ENCODE measurements at regions not wholly inside any gene's neighbourhood (a gene's known extent, or its start where the extent isn't known, plus 50 kb on each side); places are given as distances from the start of the nearest gene placed in this dataset.

DNA sequence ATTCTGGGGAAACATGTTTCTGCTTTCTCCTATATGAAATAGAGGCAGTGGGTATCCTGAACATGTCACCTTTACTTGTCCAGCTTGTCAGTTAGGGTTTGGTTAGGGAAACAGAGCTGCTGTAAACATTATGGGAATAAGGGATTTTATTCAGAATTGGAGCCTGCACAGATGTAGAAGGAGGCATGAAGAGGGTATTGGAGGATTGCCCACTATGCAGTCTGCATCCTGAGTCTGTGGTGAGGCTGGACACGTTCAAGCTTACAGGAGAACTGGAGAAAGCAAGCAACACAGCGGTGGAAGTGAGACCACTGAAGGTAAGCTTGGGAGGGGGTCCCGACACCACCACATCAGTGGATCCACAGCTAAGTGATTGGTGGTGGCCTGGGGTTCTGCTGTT lies 443.0 kb upstream of the TNP1 start:
- TF ChIP-seq, protein P1, sequence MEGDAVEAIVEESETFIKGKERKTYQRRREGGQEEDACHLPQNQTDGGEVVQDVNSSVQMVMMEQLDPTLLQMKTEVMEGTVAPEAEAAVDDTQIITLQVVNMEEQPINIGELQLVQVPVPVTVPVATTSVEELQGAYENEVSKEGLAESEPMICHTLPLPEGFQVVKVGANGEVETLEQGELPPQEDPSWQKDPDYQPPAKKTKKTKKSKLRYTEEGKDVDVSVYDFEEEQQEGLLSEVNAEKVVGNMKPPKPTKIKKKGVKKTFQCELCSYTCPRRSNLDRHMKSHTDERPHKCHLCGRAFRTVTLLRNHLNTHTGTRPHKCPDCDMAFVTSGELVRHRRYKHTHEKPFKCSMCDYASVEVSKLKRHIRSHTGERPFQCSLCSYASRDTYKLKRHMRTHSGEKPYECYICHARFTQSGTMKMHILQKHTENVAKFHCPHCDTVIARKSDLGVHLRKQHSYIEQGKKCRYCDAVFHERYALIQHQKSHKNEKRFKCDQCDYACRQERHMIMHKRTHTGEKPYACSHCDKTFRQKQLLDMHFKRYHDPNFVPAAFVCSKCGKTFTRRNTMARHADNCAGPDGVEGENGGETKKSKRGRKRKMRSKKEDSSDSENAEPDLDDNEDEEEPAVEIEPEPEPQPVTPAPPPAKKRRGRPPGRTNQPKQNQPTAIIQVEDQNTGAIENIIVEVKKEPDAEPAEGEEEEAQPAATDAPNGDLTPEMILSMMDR (conservative IDR thresholded peaks at IDR 0.05), result no peak
- no peak overlapping the region for H3K27ac ChIP-seq

DNA sequence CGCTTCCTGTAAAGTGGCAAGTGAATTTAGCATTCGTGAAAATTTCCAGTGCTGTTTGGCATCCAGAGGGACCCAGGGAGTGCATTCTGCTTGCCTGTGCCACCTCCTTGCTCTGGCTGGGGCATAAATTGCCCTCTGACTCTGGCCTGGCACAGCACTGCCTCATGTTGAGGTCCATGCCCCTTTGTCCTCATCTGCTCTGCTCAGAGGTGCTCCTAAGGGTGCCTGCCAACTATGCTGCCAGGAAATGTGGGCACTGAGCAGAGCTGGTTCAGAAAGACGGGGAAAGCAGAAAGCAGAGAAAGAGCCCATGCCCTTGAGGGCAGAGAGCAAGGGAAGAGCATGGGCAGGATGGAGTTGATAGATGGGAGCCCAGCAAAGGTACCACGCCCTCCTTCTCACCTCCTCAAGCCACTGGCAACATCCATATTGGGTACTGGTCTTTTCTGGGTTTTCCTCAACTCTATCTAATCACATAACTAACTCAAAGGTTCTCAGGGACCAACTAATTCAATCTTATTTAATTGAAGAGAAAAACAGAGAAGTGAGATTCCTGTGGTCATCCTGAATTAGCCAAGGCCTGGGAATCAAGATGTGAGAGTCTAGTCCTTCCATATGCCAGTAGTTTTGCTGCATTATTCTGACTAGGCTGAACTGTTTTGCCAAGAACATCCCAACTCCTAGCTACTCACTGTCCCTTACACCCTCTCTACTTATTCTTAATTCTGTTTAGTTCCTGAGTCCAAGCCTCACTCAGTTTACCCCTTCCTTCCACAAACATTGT lies 441.5 kb upstream of the TNP1 start:
- TF ChIP-seq, protein P1 (conservative IDR thresholded peaks at IDR 0.05), result no peak
- H3K27ac ChIP-seq, result no peak overlapping the region

DNA sequence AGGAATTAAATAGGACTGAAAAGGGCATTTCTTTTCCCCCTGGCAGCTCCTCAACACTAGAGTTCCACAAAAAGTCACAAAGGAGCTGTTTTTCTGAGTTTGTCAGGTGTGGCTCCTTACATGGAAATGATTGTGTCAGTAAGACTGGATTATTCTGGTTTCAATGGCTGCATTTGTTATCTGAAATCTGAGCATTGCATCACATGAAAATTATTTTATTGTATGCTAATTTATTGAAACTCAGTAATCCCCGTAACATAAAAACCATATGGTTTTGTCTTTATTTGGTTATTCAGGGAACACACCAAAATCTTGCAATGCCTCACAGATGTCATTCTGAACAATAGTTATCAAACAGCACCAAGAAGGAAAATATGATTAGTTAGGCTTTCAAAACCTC lies 439.7 kb upstream of the TNP1 start:
- H3K27ac ChIP-seq, result no peak overlapping the region
- TF ChIP-seq, protein P1 (conservative IDR thresholded peaks at IDR 0.05), result no peak

DNA sequence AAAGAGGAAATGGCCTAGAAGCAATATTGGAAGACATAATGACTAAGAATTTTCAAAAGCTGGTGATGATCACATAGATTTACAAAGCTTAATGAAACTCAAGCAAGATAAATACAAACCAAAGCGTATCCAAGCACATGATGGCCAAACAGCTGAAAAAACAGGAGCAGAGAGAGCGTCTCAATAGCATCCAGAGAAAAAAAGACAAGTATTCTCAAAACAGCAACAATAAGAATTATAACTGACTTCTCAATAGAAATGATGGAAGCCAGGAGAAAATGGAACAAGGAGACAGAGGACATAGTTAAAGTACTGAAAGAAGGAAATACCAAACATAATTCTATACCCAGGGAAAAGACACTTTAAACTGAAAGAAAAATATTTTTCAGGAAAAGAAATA lies 437.2 kb upstream of the TNP1 start:
- TF ChIP-seq, protein P1 (conservative IDR thresholded peaks at IDR 0.05), result no peak
- no peak overlapping the region for H3K27ac ChIP-seq

DNA sequence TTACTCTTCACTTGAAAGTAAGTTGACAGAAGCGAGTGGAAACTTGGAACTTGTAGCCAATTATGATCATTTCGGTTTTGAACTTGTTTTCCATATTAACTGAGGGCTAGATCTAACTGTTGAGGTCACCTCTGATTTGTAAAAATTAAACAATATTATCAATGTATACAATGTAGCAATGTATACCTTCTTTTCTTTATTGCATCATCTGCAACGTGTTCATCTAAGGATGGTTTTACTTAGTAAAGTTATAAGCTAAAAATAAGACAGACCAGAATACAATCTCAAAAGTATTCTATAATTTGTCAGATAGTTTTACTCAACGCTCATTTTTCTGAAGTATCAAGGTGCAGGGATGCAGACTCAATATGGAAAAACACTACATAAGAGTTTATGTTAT lies 435.0 kb upstream of the TNP1 start:
- no peak overlapping the region for H3K27ac ChIP-seq
- TF ChIP-seq, protein P1 (conservative IDR thresholded peaks at IDR 0.05), result no peak

DNA sequence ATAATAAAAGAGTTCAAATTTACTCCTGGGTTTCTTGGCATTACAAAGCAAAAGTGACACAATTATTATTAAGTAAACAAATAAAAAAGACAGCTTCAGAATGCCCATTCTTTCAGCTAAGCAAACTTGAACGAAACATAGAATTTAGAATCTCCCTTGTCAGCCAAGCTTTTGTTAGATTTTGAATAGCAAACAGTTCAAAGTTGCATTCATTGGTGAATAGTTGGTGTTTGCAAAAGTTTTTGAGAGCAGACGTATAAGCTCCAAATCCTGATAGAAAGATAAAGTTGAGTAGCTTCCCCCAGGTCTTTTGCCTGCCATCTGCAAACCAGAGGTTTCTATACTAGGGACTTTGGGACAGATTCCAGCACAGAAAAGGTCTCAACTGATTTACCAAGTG lies 434.3 kb upstream of the TNP1 start:
- H3K27ac ChIP-seq, result no peak overlapping the region; the same call in 1 of the 2 replicates
- TF ChIP-seq, protein P1 (conservative IDR thresholded peaks at IDR 0.05), result no peak

DNA sequence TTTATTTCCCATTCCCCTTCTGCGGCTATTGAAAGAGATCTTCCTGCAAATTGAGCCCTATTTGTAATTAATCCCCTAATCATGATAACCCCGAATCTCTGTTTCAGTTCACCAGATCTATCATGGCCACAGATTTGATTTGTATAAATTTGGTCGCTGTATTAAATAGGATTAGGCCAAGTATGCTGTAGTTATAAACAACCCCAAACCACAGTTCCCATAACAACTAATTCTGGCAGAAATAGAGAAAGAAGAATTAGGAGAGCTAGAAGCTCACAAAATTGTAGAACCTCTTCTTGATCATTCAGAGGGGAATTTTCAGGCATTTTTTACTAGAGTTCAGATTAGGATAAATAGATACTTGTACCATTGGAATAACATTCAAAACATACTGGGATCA lies 433.7 kb upstream of the TNP1 start:
- no peak overlapping the region; the same call in 1 of the 2 replicates for H3K27ac ChIP-seq
- TF ChIP-seq, protein P1 (conservative IDR thresholded peaks at IDR 0.05), result no peak
